ENCODE measurements at regions not wholly inside any gene's neighbourhood (a gene's known extent, or its start where the extent isn't known, plus 50 kb on each side); places are given as distances from the start of the nearest gene placed in this dataset.
"Not testable (repeated sequence)": the region's sequence is repeated elsewhere in the genome, so short reads cannot be mapped to it uniquely, and the experiment has no call there.

- ATAC-seq (no peak), DNase-seq (no peak)
- intact Hi-C loops (cut with DNase I, micrococcal nuclease) = no loop called here
These were observed 280.7 kb upstream of the TLE3 start for GRCh38 chr15:70378126-70379031.

GRCh38 chr15:70376929-70377691 is 279.4 kb upstream of the TLE3 start:
- ATAC-seq = no peak
- intact Hi-C loops (cut with DNase I, micrococcal nuclease) = no loop called here

GRCh38 chr15:70376031-70376928 is 278.6 kb upstream of the TLE3 start:
- intact Hi-C loops (cut with DNase I, micrococcal nuclease) = no loop called here
- DNase-seq (no peak), ATAC-seq (no peak)

More at GRCh38 chr15:70376929-70377691, 279.4 kb upstream of the TLE3 start:
- DNase-seq = no peak

- intact Hi-C loops (cut with DNase I, micrococcal nuclease) = no loop called here
- ATAC-seq (no peak), DNase-seq (no peak)
These were observed 277.9 kb upstream of the TLE3 start for GRCh38 chr15:70375586-70375985.

GRCh38 chr15:70375006-70375431 is 277.3 kb upstream of the TLE3 start:
- ATAC-seq (no peak), DNase-seq (no peak)
- intact Hi-C loops (cut with DNase I, micrococcal nuclease) = no loop called here

GRCh38 chr15:70374096-70374495 is 276.4 kb upstream of the TLE3 start:
- DNase-seq (no peak), ATAC-seq (no peak)
- intact Hi-C loops (cut with DNase I, micrococcal nuclease) = no loop called here

GRCh38 chr15:70373439-70373838 is 275.7 kb upstream of the TLE3 start:
- intact Hi-C loops (cut with DNase I, micrococcal nuclease); DNase-seq; ATAC-seq: not testable (repeated sequence)

GRCh38 chr15:70367913-70368705 is 270.4 kb upstream of the TLE3 start:
- intact Hi-C loops (cut with DNase I, micrococcal nuclease); ATAC-seq; DNase-seq: not testable (repeated sequence)

- intact Hi-C loops (cut with DNase I, micrococcal nuclease); ATAC-seq; DNase-seq: not testable (repeated sequence)
These were observed 266.3 kb upstream of the TLE3 start for GRCh38 chr15:70364023-70364422.

- intact Hi-C loops (cut with DNase I, micrococcal nuclease) = no loop called here
- ATAC-seq = peak; percentile 73
- DNase-seq = peak in 1 of 2 donors; percentile 27
These were observed 265.2 kb upstream of the TLE3 start for GRCh38 chr15:70362886-70363285.

- intact Hi-C loops (cut with DNase I, micrococcal nuclease) = no loop called here
- ATAC-seq = no peak
- DNase-seq = no peak
These were observed 264.6 kb upstream of the TLE3 start for GRCh38 chr15:70362350-70362749.

GRCh38 chr15:70361891-70362290 is 264.2 kb upstream of the TLE3 start:
- ATAC-seq (no peak), DNase-seq (no peak)
- intact Hi-C loops (cut with DNase I, micrococcal nuclease) = no loop called here

- no peak for DNase-seq
- intact Hi-C loops (cut with DNase I, micrococcal nuclease) = no loop called here
- no peak for ATAC-seq
These were observed 263.4 kb upstream of the TLE3 start for GRCh38 chr15:70361106-70361505.

- intact Hi-C loops (cut with DNase I, micrococcal nuclease) = no loop called here
- DNase-seq (no peak), ATAC-seq (no peak)
These were observed 261.3 kb upstream of the TLE3 start for GRCh38 chr15:70358871-70359647.

GRCh38 chr15:70358011-70358819 is 260.5 kb upstream of the TLE3 start:
- DNase-seq = no peak
- ATAC-seq = peak; percentile 28
- intact Hi-C loops (cut with DNase I, micrococcal nuclease) = no loop called here

- ATAC-seq (no peak), DNase-seq (no peak)
- intact Hi-C loops (cut with DNase I, micrococcal nuclease) = no loop called here
These were observed 259.7 kb upstream of the TLE3 start for GRCh38 chr15:70357453-70357852.

- DNase-seq (no peak), ATAC-seq (no peak)
- intact Hi-C loops (cut with DNase I, micrococcal nuclease) = no loop called here
These were observed 259.2 kb upstream of the TLE3 start for GRCh38 chr15:70356919-70357318.

Data from left colon (tissue), 2 donors.